Central memory CD8-positive, alpha-beta T cell (primary cell): ENCODE measurements at regions not wholly inside any gene's neighbourhood (a gene's known extent, or its start where the extent isn't known, plus 50 kb on each side); places are given as distances from the start of the nearest gene placed in this dataset.
"Not testable (repeated sequence)": the region's sequence is repeated elsewhere in the genome, so short reads cannot be mapped to it uniquely, and the experiment has no call there.

Experiments
- ATAC-seq: fragments of 150-1000 bp; cut with Tn5 transposase; replicated peaks from 2 replicates; pipeline ENCODE4 v1.10.0; 2022; ENCODE audit warnings: mild to moderate bottlenecking, moderate FRiP score, moderate number of reproducible peaks; ENCODE audit not compliant: poor library complexity, severe bottlenecking; ENCODE audit errors: extremely low read depth
- DNase-seq, 2 donors: peaks; one replicate each; pipeline ENCODE4 v3.0.0; 2021; ENCODE audit warnings: low spot score in 2 of 2
- H3K27ac Mint-ChIP-seq: one replicate; pipeline ENCODE4 v1.8.0; 2022; ENCODE audit warnings: low read depth, mild to moderate bottlenecking, moderate library complexity, mixed read lengths
- H3K27me3 Mint-ChIP-seq: one replicate; pipeline ENCODE4 v1.8.0; 2022; ENCODE audit warnings: mixed read lengths
- H3K36me3 Mint-ChIP-seq: one replicate; pipeline ENCODE4 v1.8.0; 2022; ENCODE audit warnings: mild to moderate bottlenecking, moderate library complexity, mixed read lengths; ENCODE audit not compliant: insufficient read depth
- H3K4me1 Mint-ChIP-seq: one replicate; pipeline ENCODE4 v1.8.0; 2022; ENCODE audit warnings: mixed read lengths
- H3K4me3 Mint-ChIP-seq: one replicate; pipeline ENCODE4 v1.8.0; 2022; ENCODE audit warnings: mild to moderate bottlenecking, moderate library complexity, mixed read lengths
- H3K9me3 Mint-ChIP-seq: one replicate; pipeline ENCODE4 v1.8.0; 2022; ENCODE audit warnings: mixed read lengths

- Mint-ChIP-seq H3K27ac (no peak overlapping the region), H3K36me3 (peaks cover 1% of the 10 kb centered on the region), H3K4me3 (no peak overlapping the region), H3K4me1 (peaks cover 10% of the 10 kb centered on the region), H3K9me3 (no peaks in the 10 kb centered on the region), H3K27me3 (no peaks in the 10 kb centered on the region)
- DNase-seq (no peak), ATAC-seq (no peak)
Measured at GRCh38 chr7:17095931-17096330, 202.5 kb upstream of the AHR start.

DNA sequence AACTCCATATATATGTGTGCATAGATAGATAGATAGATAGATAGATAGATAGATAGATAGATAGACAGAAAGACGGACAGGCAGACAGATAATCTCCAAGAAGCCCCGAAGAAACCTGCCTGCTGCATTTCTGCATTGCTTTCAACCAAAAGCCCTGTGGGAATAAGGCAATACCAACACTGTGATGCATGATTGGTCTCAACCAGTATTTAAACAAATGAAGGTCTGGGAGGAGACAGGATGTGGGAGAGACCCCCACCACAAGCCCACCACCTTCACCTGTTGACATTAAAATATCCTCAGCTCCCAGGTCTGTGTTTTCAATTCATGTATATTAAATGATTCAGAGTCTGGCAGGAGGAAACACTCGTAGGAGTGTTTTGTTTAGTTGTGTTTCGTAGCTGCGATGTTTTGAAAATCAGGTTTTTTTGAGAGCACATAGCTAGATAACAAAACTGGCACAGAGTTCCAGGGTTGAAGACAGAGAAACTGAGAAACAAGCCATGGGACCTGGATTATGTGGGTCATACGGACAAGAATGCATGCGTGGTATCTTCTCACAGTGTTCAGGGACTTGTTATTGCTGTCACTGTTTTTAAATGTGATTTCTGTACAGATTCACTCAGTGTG, 200.7 kb upstream of the AHR start:
- no peak overlapping the region for H3K4me3 Mint-ChIP-seq
- no peak for ATAC-seq
- no peak for DNase-seq
- H3K27me3 Mint-ChIP-seq = no peaks in the 10 kb centered on the region
- peaks cover 1% of the 10 kb centered on the region for H3K36me3 Mint-ChIP-seq
- H3K9me3 Mint-ChIP-seq = no peaks in the 10 kb centered on the region
- H3K4me1 Mint-ChIP-seq = peaks cover 10% of the 10 kb centered on the region
- H3K27ac Mint-ChIP-seq = no peak overlapping the region

GRCh38 chr7:17098515-17098914, 199.9 kb upstream of the AHR start:
- Mint-ChIP-seq H3K4me3 (no peak overlapping the region), H3K27me3 (no peaks in the 10 kb centered on the region), H3K4me1 (peaks cover 10% of the 10 kb centered on the region), H3K36me3 (no peaks in the 10 kb centered on the region), H3K27ac (no peak overlapping the region), H3K9me3 (no peaks in the 10 kb centered on the region)
- DNase-seq (no peak), ATAC-seq (no peak)

DNA sequence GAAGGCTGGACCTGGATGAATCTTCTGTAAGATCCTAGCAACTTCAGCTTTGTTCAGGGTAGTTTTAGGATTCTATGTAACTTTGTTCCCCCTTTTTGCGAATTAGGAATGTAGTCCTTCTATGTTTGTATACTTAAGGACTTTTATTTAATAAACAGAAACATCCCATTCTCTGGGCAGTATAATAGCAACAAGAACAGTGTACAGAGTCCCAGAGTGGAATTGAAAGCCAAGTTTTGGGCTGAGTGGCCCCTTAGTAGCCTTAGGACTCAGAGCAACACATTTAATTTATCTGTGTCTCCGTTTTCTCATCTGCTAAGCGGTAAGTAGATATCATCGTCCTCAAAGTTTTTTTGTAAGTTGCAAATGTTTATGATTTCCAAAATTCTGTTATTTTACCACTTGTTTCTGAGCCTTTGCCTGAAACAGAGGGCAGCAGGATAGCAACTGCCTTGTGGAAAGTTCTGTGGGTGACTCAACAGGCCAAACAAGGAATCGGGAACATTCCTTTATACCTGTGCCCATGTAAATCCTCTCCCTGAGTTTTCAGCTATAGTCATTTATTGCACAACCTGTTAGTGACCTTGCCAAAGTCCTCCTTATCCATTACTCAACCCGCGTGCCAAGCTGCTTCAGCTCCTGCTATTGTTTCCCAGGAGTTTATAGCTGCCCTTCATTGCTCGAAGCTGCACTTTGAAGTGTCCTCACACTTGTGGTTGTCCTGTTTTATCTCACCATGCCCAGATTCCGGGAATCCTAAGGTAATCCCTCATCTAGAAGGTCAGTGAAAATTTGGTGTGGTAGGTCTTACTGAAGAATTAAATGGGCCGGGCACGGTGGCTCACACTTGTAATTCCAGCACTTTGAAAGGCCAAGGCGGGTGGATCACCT, 199.1 kb upstream of the AHR start:
- Mint-ChIP-seq H3K36me3 (no peaks in the 10 kb centered on the region), H3K9me3 (no peaks in the 10 kb centered on the region), H3K27ac (no peak overlapping the region), H3K27me3 (no peaks in the 10 kb centered on the region), H3K4me1 (peaks cover 10% of the 10 kb centered on the region), H3K4me3 (no peak overlapping the region)
- DNase-seq = no peak
- ATAC-seq = no peak

GRCh38 chr7:17099974-17100509, 198.4 kb upstream of the AHR start:
- H3K36me3 Mint-ChIP-seq, H3K27me3 Mint-ChIP-seq, H3K27ac Mint-ChIP-seq, H3K4me3 Mint-ChIP-seq, H3K4me1 Mint-ChIP-seq, DNase-seq, ATAC-seq, H3K9me3 Mint-ChIP-seq: not testable (repeated sequence)

DNA sequence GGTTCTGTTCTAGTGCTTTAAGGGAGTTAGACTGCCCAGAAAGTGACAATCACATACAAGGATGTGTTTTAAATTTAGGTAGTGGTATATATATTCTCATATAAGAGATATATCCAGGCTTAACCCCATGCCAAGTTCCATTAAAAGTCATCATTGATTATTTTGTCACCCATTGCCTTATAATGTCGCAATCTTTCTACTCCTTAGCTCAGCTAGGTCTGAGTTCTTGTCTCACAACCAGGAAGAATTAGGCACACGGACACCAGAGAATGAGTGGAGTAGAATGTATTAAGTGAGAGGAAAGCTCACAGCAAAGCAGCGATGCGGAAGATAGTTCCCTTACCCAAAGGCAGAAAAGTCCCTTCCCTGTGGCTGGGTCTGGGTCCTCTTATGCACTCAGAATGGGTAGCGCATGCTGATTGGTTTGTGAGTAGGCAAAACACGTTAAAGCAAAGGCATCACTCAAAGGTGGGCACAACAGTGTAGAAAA, 197.2 kb upstream of the AHR start:
- DNase-seq (no peak), ATAC-seq (no peak)
- Mint-ChIP-seq H3K4me1 (peaks cover 10% of the 10 kb centered on the region), H3K27me3 (no peaks in the 10 kb centered on the region), H3K27ac (no peak overlapping the region), H3K9me3 (no peaks in the 10 kb centered on the region), H3K4me3 (no peak overlapping the region), H3K36me3 (no peaks in the 10 kb centered on the region)

GRCh38 chr7:17103170-17103569, 195.3 kb upstream of the AHR start:
- Mint-ChIP-seq H3K4me3 (no peak overlapping the region), H3K27ac (no peak overlapping the region), H3K36me3 (peaks cover 1% of the 10 kb centered on the region), H3K4me1 (no peaks in the 10 kb centered on the region), H3K9me3 (no peaks in the 10 kb centered on the region), H3K27me3 (no peaks in the 10 kb centered on the region)
- ATAC-seq = no peak
- DNase-seq = no peak

DNA sequence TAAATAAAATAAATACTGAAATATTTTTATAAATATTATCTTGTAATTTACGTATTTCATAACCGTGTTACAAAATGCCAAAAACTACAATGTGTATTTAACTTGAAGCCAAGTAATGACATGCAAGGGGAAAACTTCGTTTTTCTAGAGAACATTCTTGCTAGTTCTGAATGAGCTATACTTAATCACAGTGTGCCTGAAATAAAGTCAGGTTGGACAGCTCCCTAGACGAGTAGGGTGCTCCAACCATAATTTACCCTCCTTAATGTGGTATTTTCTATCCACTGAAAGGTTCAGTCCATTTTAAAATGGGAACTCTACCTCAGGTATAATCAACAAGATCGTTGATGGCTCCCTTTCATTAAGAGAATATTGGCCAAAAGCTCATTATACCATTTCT, 194.5 kb upstream of the AHR start:
- ATAC-seq (no peak), DNase-seq (no peak)
- H3K4me3 Mint-ChIP-seq = no peak overlapping the region
- H3K27ac Mint-ChIP-seq = no peak overlapping the region
- H3K27me3 Mint-ChIP-seq = no peaks in the 10 kb centered on the region
- no peaks in the 10 kb centered on the region for H3K9me3 Mint-ChIP-seq
- no peaks in the 10 kb centered on the region for H3K4me1 Mint-ChIP-seq
- H3K36me3 Mint-ChIP-seq = peaks cover 1% of the 10 kb centered on the region

GRCh38 chr7:17104419-17104818, 194.0 kb upstream of the AHR start:
- no peak overlapping the region for H3K27ac Mint-ChIP-seq
- no peak overlapping the region for H3K4me3 Mint-ChIP-seq
- DNase-seq (no peak), ATAC-seq (no peak)
- H3K36me3 Mint-ChIP-seq = peaks cover 1% of the 10 kb centered on the region
- H3K27me3 Mint-ChIP-seq = no peaks in the 10 kb centered on the region
- no peaks in the 10 kb centered on the region for H3K4me1 Mint-ChIP-seq
- no peaks in the 10 kb centered on the region for H3K9me3 Mint-ChIP-seq

DNA sequence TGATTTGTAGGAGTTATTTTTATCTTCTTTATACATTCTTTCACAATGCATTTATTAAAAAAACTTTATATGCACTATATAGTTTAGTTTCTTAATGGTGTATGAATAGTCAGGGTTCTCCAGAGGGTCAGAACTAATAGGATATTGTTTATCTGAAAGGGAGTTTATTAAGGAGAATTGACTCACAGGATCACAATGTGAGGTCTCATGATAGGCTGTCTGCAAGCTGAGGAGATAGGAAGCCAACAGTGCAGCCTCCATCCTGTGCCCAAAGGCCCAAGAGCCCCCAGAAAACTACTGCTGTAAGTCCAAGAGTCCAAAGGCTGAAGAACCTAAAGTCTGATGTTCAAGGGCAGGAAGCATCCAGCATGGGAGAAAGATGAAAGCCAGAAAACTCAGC, 192.8 kb upstream of the AHR start:
- H3K4me1 Mint-ChIP-seq = no peaks in the 10 kb centered on the region

GRCh38 chr7:17108049-17108584, 190.3 kb upstream of the AHR start:
- Mint-ChIP-seq H3K27ac (no peak overlapping the region), H3K4me1 (no peaks in the 10 kb centered on the region), H3K4me3 (no peak overlapping the region), H3K36me3 (peaks cover 1% of the 10 kb centered on the region), H3K27me3 (no peaks in the 10 kb centered on the region), H3K9me3 (no peaks in the 10 kb centered on the region)
- ATAC-seq (no peak), DNase-seq (no peak)

More for the DNA sequence above, 192.8 kb upstream of the AHR start:
- no peaks in the 10 kb centered on the region for H3K9me3 Mint-ChIP-seq
- ATAC-seq (no peak), DNase-seq (no peak)
- H3K27me3 Mint-ChIP-seq = no peaks in the 10 kb centered on the region
- H3K4me3 Mint-ChIP-seq = no peak overlapping the region
- H3K36me3 Mint-ChIP-seq = peaks cover 1% of the 10 kb centered on the region
- no peak overlapping the region for H3K27ac Mint-ChIP-seq

DNA sequence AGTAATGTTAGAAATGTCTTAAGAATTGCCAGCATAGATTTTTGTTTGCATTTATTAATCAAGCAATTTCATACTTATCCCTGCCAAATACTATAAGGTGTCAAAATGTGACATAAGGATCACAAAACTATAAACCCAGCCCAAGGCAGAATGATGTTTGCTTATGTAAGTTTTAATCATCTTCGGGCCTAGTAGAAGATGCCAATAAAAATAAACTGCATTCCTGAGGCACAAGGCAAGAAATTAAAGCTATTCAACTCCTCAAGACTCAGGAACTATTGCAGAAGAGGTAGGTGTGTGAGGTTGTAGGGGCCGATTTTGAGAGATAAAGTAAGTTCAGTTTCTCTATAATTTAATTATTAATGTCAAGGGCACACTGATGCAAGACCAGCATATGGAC, 189.4 kb upstream of the AHR start:
- H3K4me1 Mint-ChIP-seq = no peaks in the 10 kb centered on the region
- DNase-seq (no peak), ATAC-seq (no peak)
- H3K36me3 Mint-ChIP-seq = peaks cover 1% of the 10 kb centered on the region
- no peaks in the 10 kb centered on the region for H3K9me3 Mint-ChIP-seq
- no peaks in the 10 kb centered on the region for H3K27me3 Mint-ChIP-seq
- H3K4me3 Mint-ChIP-seq = no peak overlapping the region
- H3K27ac Mint-ChIP-seq = no peak overlapping the region

DNA sequence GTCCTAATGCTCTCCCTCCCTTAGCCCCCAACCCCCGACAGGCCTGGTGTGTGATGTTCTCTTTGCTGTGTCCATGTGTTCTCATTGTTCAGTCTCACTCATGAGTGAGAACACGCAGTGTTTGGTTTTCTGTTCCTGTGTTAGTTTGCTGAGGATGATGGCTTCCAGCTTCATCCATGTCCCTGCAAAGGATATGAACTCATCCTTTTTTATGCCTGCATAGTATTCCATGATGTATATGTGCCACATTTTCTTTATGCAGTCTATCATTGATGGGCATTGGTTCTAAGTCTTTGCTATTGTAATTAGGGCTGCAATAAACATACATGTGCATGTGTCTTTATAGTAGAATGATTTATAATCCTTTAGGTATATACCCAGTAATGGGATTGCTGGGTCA, 184.7 kb upstream of the AHR start:
- not testable (repeated sequence) for H3K4me1 Mint-ChIP-seq, H3K4me3 Mint-ChIP-seq, H3K9me3 Mint-ChIP-seq, H3K36me3 Mint-ChIP-seq, H3K27me3 Mint-ChIP-seq, ATAC-seq, H3K27ac Mint-ChIP-seq, DNase-seq
